Dendritic cell treated with granulocyte-macrophage colony-stimulating factor and Interleukin-4, amounts not matched to agents 40 ng/mL and 50 ng/mL, for 4 days (primary cell): ENCODE measurements at regions not wholly inside any gene's neighbourhood (a gene's known extent, or its start where the extent isn't known, plus 50 kb on each side); places are given as distances from the start of the nearest gene placed in this dataset.

Experiments
- H3K27ac Mint-ChIP-seq: one replicate; pipeline ENCODE4 v1.8.0; 2022; ENCODE audit warnings: mild to moderate bottlenecking, mixed read lengths
- H3K27me3 Mint-ChIP-seq: one replicate; pipeline ENCODE4 v1.8.0; 2022; ENCODE audit warnings: mild to moderate bottlenecking, mixed read lengths
- H3K36me3 Mint-ChIP-seq: one replicate; pipeline ENCODE4 v1.8.0; 2022; ENCODE audit warnings: low read depth, mixed read lengths
- H3K4me1 Mint-ChIP-seq: one replicate; pipeline ENCODE4 v1.8.0; 2022; ENCODE audit warnings: low read depth, mixed read lengths
- H3K4me3 Mint-ChIP-seq: one replicate; pipeline ENCODE4 v1.8.0; 2022; ENCODE audit warnings: mild to moderate bottlenecking, moderate library complexity, mixed read lengths
- H3K9me3 Mint-ChIP-seq: one replicate; pipeline ENCODE4 v1.8.0; 2022; ENCODE audit warnings: mixed read lengths
- intact Hi-C: fragments of 100-400 bp; cut with micrococcal nuclease; formaldehyde crosslinking; loops from one replicate; pipeline ENCODE4 v1.15.0; 2022

DNA sequence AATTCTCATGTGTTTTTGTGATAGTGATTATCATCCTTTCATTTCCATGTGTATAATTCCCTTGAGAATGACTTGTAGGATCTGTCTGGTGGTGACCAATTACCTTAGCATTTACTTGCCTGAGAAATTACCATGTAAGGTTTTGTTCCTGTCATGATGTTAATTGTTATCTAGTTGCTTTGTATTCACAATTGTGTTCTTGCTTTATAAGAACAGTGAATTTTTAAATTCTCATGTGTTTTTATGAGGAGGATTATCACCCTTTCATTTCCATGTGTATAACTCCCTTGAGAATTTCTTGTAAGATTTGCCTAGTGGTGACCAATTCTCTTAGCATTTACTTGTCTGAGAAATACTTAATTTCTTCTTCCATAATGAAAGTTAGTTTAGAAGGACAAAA is 758.2 kb upstream of the NDST4 start:
- Mint-ChIP-seq H3K4me3 (no peak overlapping the region), H3K27ac (no peak overlapping the region), H3K9me3 (no peaks in the 10 kb centered on the region), H3K36me3 (no peaks in the 10 kb centered on the region), H3K27me3 (no peaks in the 10 kb centered on the region), H3K4me1 (no peaks in the 10 kb centered on the region)
- intact Hi-C loops, result no loop called here

DNA sequence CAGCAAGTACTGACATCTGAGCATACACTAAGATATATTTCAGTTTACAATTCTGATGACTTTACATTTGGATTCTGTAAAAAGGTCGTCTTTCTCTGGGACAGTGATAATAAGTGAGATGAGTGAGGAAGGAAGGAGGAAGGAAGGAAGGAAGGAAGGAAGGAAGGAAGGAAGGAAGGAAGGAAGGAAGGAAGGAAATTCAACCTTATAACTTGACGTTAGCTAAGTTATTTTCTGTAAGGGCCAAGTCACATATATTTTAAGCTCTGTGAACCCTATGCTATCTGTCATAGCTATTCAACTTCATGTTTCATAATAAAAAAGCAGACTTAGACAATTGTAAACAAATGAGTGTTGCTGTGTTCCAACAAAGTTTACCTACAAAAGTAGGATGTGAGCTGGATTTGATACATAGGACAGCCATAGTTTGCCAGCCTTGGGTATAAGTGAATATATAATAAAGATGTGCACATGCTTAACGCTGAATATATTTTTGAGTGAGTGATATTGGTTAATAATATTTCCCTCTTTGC is 753.0 kb upstream of the NDST4 start:
- no peaks in the 10 kb centered on the region for H3K4me1 Mint-ChIP-seq
- no peaks in the 10 kb centered on the region for H3K27me3 Mint-ChIP-seq
- intact Hi-C loops, result no loop called here
- H3K4me3 Mint-ChIP-seq, result no peak overlapping the region
- H3K36me3 Mint-ChIP-seq, result no peaks in the 10 kb centered on the region
- no peaks in the 10 kb centered on the region for H3K9me3 Mint-ChIP-seq
- H3K27ac Mint-ChIP-seq, result no peak overlapping the region

- Mint-ChIP-seq H3K4me3 (no peak overlapping the region), H3K9me3 (no peaks in the 10 kb centered on the region), H3K27ac (no peak overlapping the region), H3K36me3 (no peaks in the 10 kb centered on the region), H3K27me3 (no peaks in the 10 kb centered on the region), H3K4me1 (no peaks in the 10 kb centered on the region)
- intact Hi-C loops, result no loop called here
Observed at GRCh38 chr4:115865736-115866135, 752.3 kb upstream of the NDST4 start.

DNA sequence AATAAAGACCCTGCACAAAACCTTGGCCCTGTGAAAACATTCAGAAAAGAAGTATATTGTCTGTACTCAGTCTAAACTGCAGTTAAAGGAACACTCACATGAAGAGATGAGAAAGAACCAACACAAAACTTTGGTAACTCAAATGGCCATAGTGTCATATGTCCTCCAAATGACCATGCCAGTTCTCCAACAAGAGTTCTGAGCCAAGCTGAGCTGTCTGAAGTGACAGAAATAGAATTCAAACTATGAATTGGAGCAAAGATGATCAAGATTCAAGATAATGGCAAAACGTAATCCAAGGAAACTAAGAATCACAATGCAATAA is 739.3 kb upstream of the NDST4 start:
- H3K36me3 Mint-ChIP-seq, result no peaks in the 10 kb centered on the region
- H3K4me1 Mint-ChIP-seq, result no peaks in the 10 kb centered on the region
- intact Hi-C loops, result loop anchor here (1.0 to 10.0 kb wide), 2 partner anchors 618 to 758 kb away; no protein-coding TSS in a partner anchor
- no peaks in the 10 kb centered on the region for H3K9me3 Mint-ChIP-seq
- H3K4me3 Mint-ChIP-seq, result no peak overlapping the region
- no peaks in the 10 kb centered on the region for H3K27me3 Mint-ChIP-seq
- no peak overlapping the region for H3K27ac Mint-ChIP-seq

- no peaks in the 10 kb centered on the region for H3K4me1 Mint-ChIP-seq
- H3K9me3 Mint-ChIP-seq, result no peaks in the 10 kb centered on the region
- no peak overlapping the region for H3K27ac Mint-ChIP-seq
- intact Hi-C loops, result loop anchor here (1.0 to 10.0 kb wide), 2 partner anchors 618 to 757 kb away; no protein-coding TSS in a partner anchor
- H3K27me3 Mint-ChIP-seq, result no peaks in the 10 kb centered on the region
- no peaks in the 10 kb centered on the region for H3K36me3 Mint-ChIP-seq
- H3K4me3 Mint-ChIP-seq, result no peak overlapping the region
Observed at GRCh38 chr4:115851918-115852766, 738.7 kb upstream of the NDST4 start.

GRCh38 chr4:115850799-115851509 is 737.5 kb upstream of the NDST4 start:
- H3K4me1 Mint-ChIP-seq, result no peaks in the 10 kb centered on the region
- H3K4me3 Mint-ChIP-seq, result no peak overlapping the region
- no peaks in the 10 kb centered on the region for H3K9me3 Mint-ChIP-seq
- intact Hi-C loops, result loop anchor here (10.0 kb wide), 1 partner anchor 756 kb away; no protein-coding TSS in a partner anchor
- no peaks in the 10 kb centered on the region for H3K27me3 Mint-ChIP-seq
- H3K36me3 Mint-ChIP-seq, result no peaks in the 10 kb centered on the region
- no peak overlapping the region for H3K27ac Mint-ChIP-seq

GRCh38 chr4:115844180-115844579 is 730.8 kb upstream of the NDST4 start:
- Mint-ChIP-seq H3K27ac (no peak overlapping the region), H3K4me3 (no peak overlapping the region), H3K36me3 (no peaks in the 10 kb centered on the region), H3K4me1 (no peaks in the 10 kb centered on the region), H3K9me3 (no peaks in the 10 kb centered on the region), H3K27me3 (no peaks in the 10 kb centered on the region)
- intact Hi-C loops, result no loop called here

DNA sequence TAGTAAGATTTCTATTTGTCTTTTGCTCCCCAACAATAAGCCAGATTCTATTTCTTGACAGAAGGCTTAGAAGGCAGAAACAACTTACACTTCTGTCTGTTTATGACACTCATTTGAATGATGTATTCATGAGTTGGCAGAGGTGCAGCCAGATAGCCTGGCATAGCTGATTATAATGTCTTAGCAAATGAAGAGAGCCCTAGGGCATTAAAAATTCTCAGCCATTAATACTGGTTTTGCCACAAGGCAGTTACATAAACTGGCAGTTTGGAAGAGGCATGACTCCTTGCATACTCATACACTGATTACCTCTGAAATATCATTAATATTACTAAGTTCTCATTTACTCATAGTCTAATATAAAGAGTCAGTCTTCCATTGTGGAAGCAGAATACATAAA is 728.5 kb upstream of the NDST4 start:
- Mint-ChIP-seq H3K4me1 (no peaks in the 10 kb centered on the region), H3K36me3 (no peaks in the 10 kb centered on the region), H3K9me3 (peaks cover 20% of the 10 kb centered on the region), H3K4me3 (no peak overlapping the region), H3K27me3 (no peaks in the 10 kb centered on the region), H3K27ac (no peak overlapping the region)
- intact Hi-C loops, result no loop called here

GRCh38 chr4:115834441-115834840 is 721.0 kb upstream of the NDST4 start:
- Mint-ChIP-seq H3K36me3 (no peaks in the 10 kb centered on the region), H3K4me1 (no peaks in the 10 kb centered on the region), H3K9me3 (peaks cover 40% of the 10 kb centered on the region), H3K27ac (no peak overlapping the region), H3K4me3 (no peak overlapping the region), H3K27me3 (no peaks in the 10 kb centered on the region)
- intact Hi-C loops, result no loop called here

DNA sequence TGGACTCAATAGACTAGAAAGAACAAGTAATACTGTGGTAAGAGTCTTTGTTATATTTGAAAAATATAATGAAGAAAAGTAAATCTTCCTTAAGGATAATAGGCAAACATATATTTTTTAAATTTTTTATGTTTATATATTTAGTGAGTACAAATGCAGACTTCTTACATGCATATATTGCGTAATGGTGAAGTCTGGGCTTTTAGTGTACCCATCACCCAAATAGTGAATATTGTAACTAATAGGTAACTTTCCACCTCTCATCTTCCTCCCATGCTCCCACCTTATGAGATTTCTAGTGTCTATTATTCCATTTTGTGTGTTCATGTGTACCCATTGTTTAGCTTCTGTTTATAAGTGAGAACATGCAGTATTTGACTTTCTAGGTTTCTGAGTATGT is 711.2 kb upstream of the NDST4 start:
- Mint-ChIP-seq H3K27ac (no peak overlapping the region), H3K4me3 (no peak overlapping the region), H3K9me3 (no peaks in the 10 kb centered on the region), H3K27me3 (no peaks in the 10 kb centered on the region), H3K4me1 (no peaks in the 10 kb centered on the region), H3K36me3 (no peaks in the 10 kb centered on the region)
- intact Hi-C loops, result no loop called here

GRCh38 chr4:115803825-115804224 is 690.4 kb upstream of the NDST4 start:
- H3K27me3 Mint-ChIP-seq, result no peaks in the 10 kb centered on the region
- no peak overlapping the region for H3K27ac Mint-ChIP-seq
- intact Hi-C loops, result no loop called here
- no peaks in the 10 kb centered on the region for H3K36me3 Mint-ChIP-seq
- H3K4me1 Mint-ChIP-seq, result no peaks in the 10 kb centered on the region
- no peak overlapping the region for H3K4me3 Mint-ChIP-seq
- peaks cover 29% of the 10 kb centered on the region for H3K9me3 Mint-ChIP-seq

- Mint-ChIP-seq H3K36me3 (no peaks in the 10 kb centered on the region), H3K4me3 (no peak overlapping the region), H3K27ac (no peak overlapping the region), H3K9me3 (no peaks in the 10 kb centered on the region), H3K4me1 (no peaks in the 10 kb centered on the region), H3K27me3 (no peaks in the 10 kb centered on the region)
- intact Hi-C loops, result no loop called here
Observed at GRCh38 chr4:115790812-115791211, 677.4 kb upstream of the NDST4 start.

GRCh38 chr4:115781528-115782146 is 668.2 kb upstream of the NDST4 start:
- Mint-ChIP-seq H3K36me3 (no peaks in the 10 kb centered on the region), H3K27ac (no peak overlapping the region), H3K4me3 (no peak overlapping the region), H3K9me3 (no peaks in the 10 kb centered on the region), H3K4me1 (peaks cover 13% of the 10 kb centered on the region), H3K27me3 (peaks cover 3% of the 10 kb centered on the region)
- intact Hi-C loops, result no loop called here

- Mint-ChIP-seq H3K4me3 (no peak overlapping the region), H3K9me3 (no peaks in the 10 kb centered on the region), H3K4me1 (peaks cover 13% of the 10 kb centered on the region), H3K36me3 (no peaks in the 10 kb centered on the region), H3K27ac (no peak overlapping the region), H3K27me3 (peaks cover 3% of the 10 kb centered on the region)
- intact Hi-C loops, result no loop called here
Observed at GRCh38 chr4:115780835-115781234, 667.4 kb upstream of the NDST4 start.
